ENCODE measurements at regions not wholly inside any gene's neighbourhood (a gene's known extent, or its start where the extent isn't known, plus 50 kb on each side); places are given as distances from the start of the nearest gene placed in this dataset.

DNA sequence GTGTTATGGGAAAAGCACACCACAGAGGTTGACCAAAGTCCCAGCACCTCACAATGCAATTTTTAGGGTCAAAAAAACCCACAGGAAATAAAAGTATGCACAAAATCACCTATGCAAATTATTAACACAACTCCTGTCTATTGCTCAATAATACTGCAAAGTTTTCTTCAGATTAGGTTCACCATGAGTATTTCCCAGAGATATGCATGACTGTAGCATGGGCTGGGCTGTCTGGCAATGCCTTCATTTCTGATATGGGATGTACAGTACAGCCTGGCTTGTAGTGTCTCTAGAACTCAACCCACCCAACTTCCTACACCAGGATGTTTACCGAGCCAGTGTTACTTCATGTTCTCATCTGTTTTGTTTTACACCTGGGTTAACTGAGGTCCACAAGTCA is 698.7 kb upstream of the ARGLU1 start:
- no peaks in the 10 kb centered on the region for H3K4me1 ChIP-seq (ENCODE audit: control insufficient read depth in 1 of 2, low read depth in 2 of 2)
- H3K9me3 ChIP-seq = no peaks in the 10 kb centered on the region
- ATAC-seq (ENCODE audit: insufficient number of reproducible peaks, low FRiP score, low read depth) (no peak), DNase-seq (ENCODE audit: low spot score) (no peak)
- H3K36me3 ChIP-seq = no peaks in the 10 kb centered on the region
- H3K4me3 ChIP-seq = no peak overlapping the region
- H3K27me3 ChIP-seq (replicated peaks; ENCODE audit: insufficient read depth) = no peaks in the 10 kb centered on the region
- H3K27ac ChIP-seq = no peak overlapping the region
- TF ChIP-seq, protein P1, sequence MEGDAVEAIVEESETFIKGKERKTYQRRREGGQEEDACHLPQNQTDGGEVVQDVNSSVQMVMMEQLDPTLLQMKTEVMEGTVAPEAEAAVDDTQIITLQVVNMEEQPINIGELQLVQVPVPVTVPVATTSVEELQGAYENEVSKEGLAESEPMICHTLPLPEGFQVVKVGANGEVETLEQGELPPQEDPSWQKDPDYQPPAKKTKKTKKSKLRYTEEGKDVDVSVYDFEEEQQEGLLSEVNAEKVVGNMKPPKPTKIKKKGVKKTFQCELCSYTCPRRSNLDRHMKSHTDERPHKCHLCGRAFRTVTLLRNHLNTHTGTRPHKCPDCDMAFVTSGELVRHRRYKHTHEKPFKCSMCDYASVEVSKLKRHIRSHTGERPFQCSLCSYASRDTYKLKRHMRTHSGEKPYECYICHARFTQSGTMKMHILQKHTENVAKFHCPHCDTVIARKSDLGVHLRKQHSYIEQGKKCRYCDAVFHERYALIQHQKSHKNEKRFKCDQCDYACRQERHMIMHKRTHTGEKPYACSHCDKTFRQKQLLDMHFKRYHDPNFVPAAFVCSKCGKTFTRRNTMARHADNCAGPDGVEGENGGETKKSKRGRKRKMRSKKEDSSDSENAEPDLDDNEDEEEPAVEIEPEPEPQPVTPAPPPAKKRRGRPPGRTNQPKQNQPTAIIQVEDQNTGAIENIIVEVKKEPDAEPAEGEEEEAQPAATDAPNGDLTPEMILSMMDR (IDR thresholded peaks at IDR 0.05) = no peak

DNA sequence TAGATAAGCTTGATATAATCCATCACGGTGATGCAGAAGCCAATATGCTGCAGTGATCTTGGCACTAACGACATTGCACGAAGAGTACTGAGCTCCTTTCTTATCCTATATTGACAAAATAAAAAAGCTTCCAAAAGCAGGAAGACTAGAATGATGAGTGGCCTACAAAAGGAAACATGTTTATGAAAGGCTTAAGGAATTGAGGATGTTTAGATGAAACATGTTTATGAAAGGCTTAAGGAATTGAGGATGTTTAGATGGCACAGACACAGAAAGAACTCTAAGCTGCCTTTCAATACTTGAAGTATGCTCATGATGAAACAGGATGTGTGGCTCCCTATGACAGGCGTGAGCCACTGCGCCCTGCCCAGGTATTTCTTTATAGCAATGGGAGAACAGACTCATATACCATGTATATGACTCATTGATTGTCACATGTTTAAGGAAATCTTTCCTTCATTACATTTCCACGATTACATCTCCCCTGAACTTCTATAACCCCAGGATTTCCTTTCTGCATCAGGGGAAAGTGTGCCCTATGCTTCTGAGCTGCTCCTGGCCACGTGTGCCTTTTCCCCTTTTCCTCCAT is 690.8 kb upstream of the ARGLU1 start:
- TF ChIP-seq, protein P1 (IDR thresholded peaks at IDR 0.05) = no peak
- ATAC-seq (ENCODE audit: insufficient number of reproducible peaks, low FRiP score, low read depth) = no peak
- DNase-seq (ENCODE audit: low spot score) = no peak
- Histone ChIP-seq H3K27me3 (replicated peaks; ENCODE audit: insufficient read depth) (no peaks in the 10 kb centered on the region), H3K27ac (no peak overlapping the region), H3K9me3 (no peaks in the 10 kb centered on the region), H3K36me3 (no peaks in the 10 kb centered on the region), H3K4me3 (no peak overlapping the region), H3K4me1 (ENCODE audit: control insufficient read depth in 1 of 2, low read depth in 2 of 2) (no peaks in the 10 kb centered on the region)

DNA sequence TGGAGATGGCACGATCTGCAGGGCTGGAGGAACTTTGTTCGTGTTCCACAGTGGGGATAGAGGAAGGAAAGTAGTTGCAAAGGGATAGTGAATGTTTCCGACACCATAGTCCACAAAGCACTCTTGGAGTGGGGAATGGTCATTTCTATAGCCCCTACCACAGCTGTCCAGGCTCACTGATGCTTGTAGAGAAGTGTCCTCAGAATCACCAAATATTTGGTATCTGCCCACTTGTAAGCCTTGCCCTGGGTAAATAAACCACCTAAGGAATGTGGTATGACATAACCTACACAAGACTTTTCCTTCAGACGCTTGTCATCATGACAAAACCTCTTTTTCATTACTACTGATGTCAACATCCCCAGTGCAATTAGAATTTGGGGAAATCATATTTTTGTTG is 686.5 kb upstream of the ARGLU1 start:
- H3K4me1 ChIP-seq (ENCODE audit: control insufficient read depth in 1 of 2, low read depth in 2 of 2) = no peaks in the 10 kb centered on the region
- TF ChIP-seq, protein P1 (IDR thresholded peaks at IDR 0.05) = no peak
- H3K4me3 ChIP-seq = no peak overlapping the region
- no peaks in the 10 kb centered on the region for H3K9me3 ChIP-seq
- DNase-seq (ENCODE audit: low spot score) (no peak), ATAC-seq (ENCODE audit: insufficient number of reproducible peaks, low FRiP score, low read depth) (no peak)
- no peaks in the 10 kb centered on the region for H3K27me3 ChIP-seq (replicated peaks; ENCODE audit: insufficient read depth)
- H3K27ac ChIP-seq = no peak overlapping the region
- H3K36me3 ChIP-seq = no peaks in the 10 kb centered on the region

DNA sequence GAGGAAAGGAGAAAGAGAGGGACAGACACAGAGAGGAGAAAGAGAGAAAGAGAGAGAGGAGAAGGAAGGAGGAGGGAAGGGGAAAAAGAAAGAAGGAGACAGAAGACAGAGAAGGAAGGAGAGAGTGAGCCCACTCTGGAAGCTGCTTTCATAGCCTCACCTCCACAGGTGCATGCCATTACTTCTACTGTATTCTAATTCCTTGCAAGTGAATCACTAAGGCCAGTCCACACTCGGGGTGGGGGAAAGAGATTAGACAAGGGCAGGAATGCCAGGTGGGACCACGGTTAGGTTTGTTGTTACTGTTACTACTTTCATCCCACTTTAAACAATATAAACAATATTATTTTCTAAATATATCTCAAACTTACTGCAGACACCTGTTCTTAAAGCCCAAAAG is 684.5 kb upstream of the ARGLU1 start:
- H3K4me3 ChIP-seq = no peak overlapping the region
- no peaks in the 10 kb centered on the region for H3K36me3 ChIP-seq
- H3K4me1 ChIP-seq (ENCODE audit: control insufficient read depth in 1 of 2, low read depth in 2 of 2) = no peaks in the 10 kb centered on the region
- H3K9me3 ChIP-seq = no peaks in the 10 kb centered on the region
- no peak for ATAC-seq (ENCODE audit: insufficient number of reproducible peaks, low FRiP score, low read depth)
- DNase-seq (ENCODE audit: low spot score) = no peak
- TF ChIP-seq, protein P1 (IDR thresholded peaks at IDR 0.05) = no peak
- no peak overlapping the region for H3K27ac ChIP-seq
- no peaks in the 10 kb centered on the region for H3K27me3 ChIP-seq (replicated peaks; ENCODE audit: insufficient read depth)

DNA sequence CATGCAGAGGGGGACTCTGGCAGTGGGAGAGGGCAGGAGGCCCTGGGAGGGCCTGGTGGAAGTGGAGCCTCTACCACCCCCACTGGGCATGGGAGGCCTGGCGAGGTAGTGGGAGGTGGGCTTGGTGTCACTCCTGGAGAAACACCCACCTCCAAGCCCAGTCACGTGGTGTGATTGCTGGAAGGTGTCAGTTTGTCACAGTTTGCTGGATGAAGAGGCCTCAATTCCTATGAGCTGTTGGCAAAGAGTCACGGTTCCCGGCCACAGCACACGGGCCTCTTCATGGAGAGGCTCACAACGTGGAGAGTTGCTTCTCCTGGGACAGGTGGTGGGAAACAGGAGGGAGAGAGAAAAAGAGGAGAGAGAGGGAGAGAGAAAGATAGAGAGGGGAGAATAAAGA is 684.1 kb upstream of the ARGLU1 start:
- TF ChIP-seq, protein P1 (IDR thresholded peaks at IDR 0.05) = no peak
- DNase-seq (ENCODE audit: low spot score) (no peak), ATAC-seq (ENCODE audit: insufficient number of reproducible peaks, low FRiP score, low read depth) (no peak)
- Histone ChIP-seq H3K36me3 (no peaks in the 10 kb centered on the region), H3K27ac (no peak overlapping the region), H3K27me3 (replicated peaks; ENCODE audit: insufficient read depth) (no peaks in the 10 kb centered on the region), H3K9me3 (no peaks in the 10 kb centered on the region), H3K4me1 (ENCODE audit: control insufficient read depth in 1 of 2, low read depth in 2 of 2) (no peaks in the 10 kb centered on the region), H3K4me3 (no peak overlapping the region)
